Adrenal gland (tissue), 9 donors: ENCODE measurements at regions not wholly inside any gene's neighbourhood (a gene's known extent, or its start where the extent isn't known, plus 50 kb on each side); places are given as distances from the start of the nearest gene placed in this dataset.

ENCODE experiments used
- DNase-seq, 7 donors: peaks; one replicate each; pipeline ENCODE4 v3.0.0-alpha.2; 2019 to 2020
- H3K27ac ChIP-seq, 5 donors: fragments of 200-600 bp; sonication (generic) in 4 of 5; 1 replicate in 3 of 5; 2 replicates in 2 of 5; pipeline versions ENCODE4 v1.5.1 to v1.8.0; 2016 to 2020; ENCODE audit warnings: mild to moderate bottlenecking in 1 of 5
- H3K27me3 ChIP-seq: fragments of 200-600 bp; 2 replicates; pipeline ENCODE4 v1.8.0; 2021
- H3K36me3 ChIP-seq, 2 donors: fragments of 200-600 bp; replicated peaks in 1 of 2; 1 replicate in 1 of 2; 2 replicates in 1 of 2; pipeline versions ENCODE4 v1.5.1 to v1.8.0; 2018 to 2022
- H3K4me1 ChIP-seq, 2 donors: fragments of 200-600 bp; replicated peaks in 1 of 2; 1 replicate in 1 of 2; 2 replicates in 1 of 2; pipeline versions ENCODE4 v1.5.1 to v1.8.0; 2018 to 2021
- H3K4me3 ChIP-seq, 4 donors: fragments of 200-600 bp; sonication (generic) in 3 of 4; one replicate each; pipeline ENCODE4 v1.5.1; 2016 to 2018
- H3K9me3 ChIP-seq, 3 donors: fragments of 200-600 bp; sonication (generic) in 1 of 3; replicated peaks in 1 of 3; 1 replicate in 2 of 3; 2 replicates in 1 of 3; pipeline versions ENCODE4 v1.5.1 to v1.8.0; 2016 to 2021
- POLR2A ChIP-seq, 2 donors: fragments of 450-650 bp; IDR thresholded peaks; one replicate each; pipeline ENCODE4 v1.6.1; 2017; ENCODE audit warnings: antibody characterized with exemption in 2 of 2, mild to moderate bottlenecking in 2 of 2, moderate library complexity in 1 of 2
- WGBS, 4 donors: extraction: QIAGEN DNeasy Blood & Tissue Kit in 2 of 4; methylation state at CpG; one replicate each; pipeline versions ENCODE4 v1.1.5 to v1.1.7; 2013 to 2017; 5-methylcytosine and 5-hydroxymethylcytosine counted together
- intact Hi-C, 2 donors: fragments of 100-400 bp; cut with DNase I; formaldehyde crosslinking; loops; one replicate each; pipeline versions ENCODE4 v1.14.1 to v1.15.0; 2022 to 2023
- TF ChIP-seq, protein P1 (sequence below), 6 experiments: fragments of 450-650 bp in 4 of 6; fragments of 200-600 bp in 2 of 6; sonication (generic) in 1 of 6; IDR thresholded peaks; 1 replicate in 5 of 6; 2 replicates in 1 of 6; pipeline versions ENCODE4 v1.5.1 to v1.8.0; 2016 to 2021; ENCODE audit warnings: antibody characterized with exemption in 6 of 6, mild to moderate bottlenecking in 2 of 6, moderate library complexity in 1 of 6
- donor health status: healthy with polysubstance abuse.
- donor health status: Bipolar disorder and iron deficiency.
- donor health status: DM: yes; HTN: yes; CAD: no.
- donor health status: DM: no; HTN: no; CAD: no.
- donor health status: DM: no; HTN: no; CAD: no.

DNA sequence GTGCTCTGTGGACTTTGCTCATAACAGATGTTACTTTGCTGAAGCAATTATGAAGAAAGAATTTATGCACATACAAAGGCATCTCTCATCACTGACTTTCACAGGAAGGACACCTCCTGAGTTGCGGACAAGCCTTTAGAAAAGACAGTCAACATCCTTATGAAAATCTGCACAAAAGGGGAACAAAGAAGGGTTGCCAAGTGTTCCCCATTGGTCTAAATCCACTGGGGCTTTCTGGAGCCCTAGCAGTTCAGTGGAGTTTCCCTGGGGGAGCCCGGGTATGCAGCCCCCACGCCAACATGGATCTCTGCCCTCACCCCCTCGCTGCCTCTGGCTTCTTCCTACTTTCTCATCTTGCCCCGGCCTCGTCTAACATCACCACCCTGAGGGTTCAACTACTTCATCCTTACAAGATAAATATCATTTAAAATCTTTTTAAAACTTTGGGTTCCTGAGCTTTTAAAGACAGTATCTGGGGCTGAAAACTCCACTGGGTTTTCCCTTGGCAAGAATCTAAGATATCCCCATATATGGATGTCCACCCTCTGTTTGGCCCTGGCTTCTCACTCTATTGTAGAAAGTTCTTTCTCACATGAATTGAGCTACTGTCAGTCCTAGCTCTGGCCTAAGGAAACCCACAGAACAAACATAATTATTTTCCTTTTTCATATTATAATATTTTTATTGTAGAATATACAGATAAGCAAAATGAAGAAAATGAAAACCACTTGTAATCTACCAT lies 207.9 kb upstream of the RGMA start:
- no peak overlapping the region for H3K27ac ChIP-seq
- 41 to 69% (median 47%) methylated on average over 5 to 6 of the region's 6 CpGs for WGBS, 4 donors
- H3K36me3 ChIP-seq = no peaks in the 10 kb centered on the region
- DNase-seq = no peak
- no peaks in the 10 kb centered on the region for H3K27me3 ChIP-seq
- H3K9me3 ChIP-seq = no peaks in the 10 kb centered on the region
- H3K4me3 ChIP-seq = no peak overlapping the region
- TF ChIP-seq POLR2A (IDR thresholded peaks at IDR 0.05) = no peak
- TF ChIP-seq, protein P1, sequence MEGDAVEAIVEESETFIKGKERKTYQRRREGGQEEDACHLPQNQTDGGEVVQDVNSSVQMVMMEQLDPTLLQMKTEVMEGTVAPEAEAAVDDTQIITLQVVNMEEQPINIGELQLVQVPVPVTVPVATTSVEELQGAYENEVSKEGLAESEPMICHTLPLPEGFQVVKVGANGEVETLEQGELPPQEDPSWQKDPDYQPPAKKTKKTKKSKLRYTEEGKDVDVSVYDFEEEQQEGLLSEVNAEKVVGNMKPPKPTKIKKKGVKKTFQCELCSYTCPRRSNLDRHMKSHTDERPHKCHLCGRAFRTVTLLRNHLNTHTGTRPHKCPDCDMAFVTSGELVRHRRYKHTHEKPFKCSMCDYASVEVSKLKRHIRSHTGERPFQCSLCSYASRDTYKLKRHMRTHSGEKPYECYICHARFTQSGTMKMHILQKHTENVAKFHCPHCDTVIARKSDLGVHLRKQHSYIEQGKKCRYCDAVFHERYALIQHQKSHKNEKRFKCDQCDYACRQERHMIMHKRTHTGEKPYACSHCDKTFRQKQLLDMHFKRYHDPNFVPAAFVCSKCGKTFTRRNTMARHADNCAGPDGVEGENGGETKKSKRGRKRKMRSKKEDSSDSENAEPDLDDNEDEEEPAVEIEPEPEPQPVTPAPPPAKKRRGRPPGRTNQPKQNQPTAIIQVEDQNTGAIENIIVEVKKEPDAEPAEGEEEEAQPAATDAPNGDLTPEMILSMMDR (IDR thresholded peaks at IDR 0.05) = no peak
- H3K4me1 ChIP-seq = no peaks in the 10 kb centered on the region
- intact Hi-C loops = no loop called here

GRCh38 chr15:93294896-93295295 lies 205.9 kb upstream of the RGMA start:
- TF ChIP-seq, protein P1 (IDR thresholded peaks at IDR 0.05) = no peak
- no peak for TF ChIP-seq POLR2A (IDR thresholded peaks at IDR 0.05)
- DNase-seq = no peak
- Histone ChIP-seq H3K4me3 (no peak overlapping the region), H3K36me3 (no peaks in the 10 kb centered on the region), H3K9me3 (no peaks in the 10 kb centered on the region), H3K27ac (no peak overlapping the region), H3K4me1 (no peaks in the 10 kb centered on the region), H3K27me3 (no peaks in the 10 kb centered on the region)
- intact Hi-C loops = no loop called here
- WGBS, 4 donors = 73 to 83% (median 76%) methylated on average over 1 of the region's 1 CpG

DNA sequence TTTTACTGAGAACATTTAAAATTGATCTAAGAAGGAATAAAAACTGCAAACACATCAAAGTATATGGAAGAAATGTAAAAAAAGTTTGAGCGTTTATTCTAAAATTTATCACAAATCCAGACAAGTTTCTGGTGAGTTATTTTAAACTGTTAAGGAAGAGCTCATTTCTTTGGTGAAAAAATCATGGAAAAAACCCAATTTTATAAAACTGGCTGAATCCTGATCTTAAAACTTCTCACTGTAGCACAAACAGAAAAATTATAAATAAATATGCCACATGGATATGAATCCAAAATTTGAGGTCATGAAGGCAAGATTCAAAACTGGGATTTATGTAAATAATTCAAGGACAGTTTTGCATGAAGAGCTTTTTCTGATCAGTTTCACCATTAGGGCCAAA lies 205.1 kb upstream of the RGMA start:
- H3K27ac ChIP-seq = no peak overlapping the region
- TF ChIP-seq, protein P1 (IDR thresholded peaks at IDR 0.05) = no peak
- TF ChIP-seq POLR2A (IDR thresholded peaks at IDR 0.05) = no peak
- H3K36me3 ChIP-seq = no peaks in the 10 kb centered on the region
- H3K4me3 ChIP-seq = no peak overlapping the region
- 53 to 87% (median 72%) methylated on average over 1 of the region's 1 CpG for WGBS, 4 donors
- H3K27me3 ChIP-seq = no peaks in the 10 kb centered on the region
- H3K9me3 ChIP-seq = no peaks in the 10 kb centered on the region
- intact Hi-C loops = no loop called here
- no peaks in the 10 kb centered on the region for H3K4me1 ChIP-seq
- no peak for DNase-seq

DNA sequence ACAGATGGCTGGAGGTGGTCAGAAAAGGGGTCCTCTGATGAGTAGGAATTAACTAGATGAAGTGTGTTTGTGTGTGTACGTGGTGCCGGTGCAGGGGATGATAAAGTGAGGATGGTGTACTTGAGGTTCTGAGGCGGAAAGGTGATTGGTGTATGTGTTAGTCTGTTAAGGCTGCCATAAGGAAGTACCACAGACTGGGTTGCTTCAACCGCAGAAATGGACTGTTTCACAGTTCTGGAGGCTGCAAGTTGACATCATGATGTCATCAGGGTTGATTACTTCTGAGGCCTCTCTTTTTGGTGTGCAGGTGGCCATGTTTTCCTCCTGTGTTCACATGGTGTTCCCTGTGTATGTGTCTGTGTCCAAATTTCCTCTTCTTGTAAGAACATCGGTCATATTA lies 202.4 kb upstream of the RGMA start:
- H3K36me3 ChIP-seq = no peaks in the 10 kb centered on the region
- no peaks in the 10 kb centered on the region for H3K4me1 ChIP-seq
- WGBS, 4 donors = 88 to 96% (median 90%) methylated on average over 5 of the region's 5 CpGs
- TF ChIP-seq, protein P1 (IDR thresholded peaks at IDR 0.05) = no peak
- no peak for TF ChIP-seq POLR2A (IDR thresholded peaks at IDR 0.05)
- no peak overlapping the region for H3K27ac ChIP-seq
- H3K9me3 ChIP-seq = no peaks in the 10 kb centered on the region
- H3K27me3 ChIP-seq = no peaks in the 10 kb centered on the region
- no peak for DNase-seq
- no peak overlapping the region for H3K4me3 ChIP-seq
- intact Hi-C loops = no loop called here
